MM.1S (cell line): ENCODE measurements at regions not wholly inside any gene's neighbourhood (a gene's known extent, or its start where the extent isn't known, plus 50 kb on each side); places are given as distances from the start of the nearest gene placed in this dataset.

ENCODE experiments used
- DNase-seq: peaks from one replicate; pipeline ENCODE4 v3.0.0-alpha.2; 2015
- H2AFZ ChIP-seq: fragments of 300-600 bp; sonication (generic); 2 replicates; pipeline ENCODE4 v1.6.0; 2016; ENCODE audit warnings: antibody characterized with exemption, low read length
- H3F3A ChIP-seq: fragments of 300-600 bp; sonication (generic); 2 replicates; pipeline ENCODE4 v1.6.1; 2016; ENCODE audit warnings: mild to moderate bottlenecking, antibody characterized with exemption, low read length, moderate library complexity, mixed read lengths; ENCODE audit not compliant: insufficient read depth
- H3K27ac ChIP-seq: fragments of 300-600 bp; sonication (generic); 2 replicates; pipeline ENCODE4 v1.5.1; 2016; ENCODE audit warnings: mild to moderate bottlenecking, low read length
- H3K27me3 ChIP-seq: fragments of 300-600 bp; sonication (generic); replicated peaks from 2 replicates; pipeline ENCODE4 v1.6.0; 2016; ENCODE audit warnings: low read length; ENCODE audit not compliant: insufficient read depth
- H3K36me3 ChIP-seq: fragments of 300-600 bp; sonication (generic); replicated peaks from 2 replicates; pipeline ENCODE4 v1.6.1; 2016; ENCODE audit warnings: mild to moderate bottlenecking, low read length, mixed read lengths; ENCODE audit not compliant: insufficient read depth
- H3K4me1 ChIP-seq: fragments of 300-600 bp; sonication (generic); 2 replicates; pipeline ENCODE4 v1.6.1; 2016; ENCODE audit warnings: low read length, mixed read lengths
- H3K4me2 ChIP-seq: fragments of 300-600 bp; sonication (generic); 2 replicates; pipeline ENCODE4 v1.6.0; 2016; ENCODE audit warnings: low read depth, low read length
- H3K4me3 ChIP-seq: fragments of 300-600 bp; sonication (generic); 2 replicates; pipeline ENCODE4 v1.5.1; 2016; ENCODE audit warnings: low read length, mixed read lengths
- H3K79me2 ChIP-seq: fragments of 300-600 bp; sonication (generic); 2 replicates; pipeline ENCODE4 v1.6.1; 2016; ENCODE audit warnings: mixed run types, low read length, mixed read lengths
- H3K9ac ChIP-seq: fragments of 300-600 bp; sonication (generic); 2 replicates; pipeline ENCODE4 v1.6.1; 2016; ENCODE audit warnings: low read length, mixed read lengths
- H3K9me2 ChIP-seq: fragments of 300-600 bp; sonication (generic); replicated peaks from 2 replicates; pipeline ENCODE4 v1.6.1; 2016; ENCODE audit warnings: mild to moderate bottlenecking, low read length, mixed read lengths; ENCODE audit not compliant: insufficient read depth
- H3K9me3 ChIP-seq: fragments of 300-600 bp; sonication (generic); replicated peaks from 2 replicates; pipeline ENCODE4 v1.6.1; 2016; ENCODE audit warnings: mild to moderate bottlenecking, low read length, mixed read lengths; ENCODE audit not compliant: insufficient read depth
- H4K20me1 ChIP-seq: fragments of 300-600 bp; sonication (generic); 2 replicates; pipeline ENCODE4 v1.6.1; 2016; ENCODE audit warnings: mild to moderate bottlenecking, low read length, moderate library complexity, mixed read lengths; ENCODE audit not compliant: insufficient read depth
- CTCF ChIP-seq: fragments of 300-600 bp; sonication (generic); IDR thresholded peaks from 2 replicates; pipeline ENCODE4 v1.5.1; 2016; ENCODE audit warnings: antibody characterized with exemption, low read length, mixed read lengths
- EZH2 ChIP-seq: fragments of 300-600 bp; sonication (generic); optimal IDR thresholded peaks from 2 replicates; pipeline ENCODE3; 2017; ENCODE audit warnings: low read depth, mild to moderate bottlenecking, antibody characterized with exemption, low read length, mixed read lengths
- EZH2phosphoT487 ChIP-seq: fragments of 300-600 bp; sonication (generic); IDR thresholded peaks from 2 replicates; pipeline ENCODE4 v1.6.1; 2018; ENCODE audit warnings: antibody characterized with exemption, low read length

GRCh38 chr5:17805227-17805825, 171.1 kb downstream of the TAF11L14 start:
- no peaks in the 10 kb centered on the region for H3K9me3 ChIP-seq
- H3K36me3 ChIP-seq, result no peaks in the 10 kb centered on the region
- no peak overlapping the region for H3K27ac ChIP-seq
- no peaks in the 10 kb centered on the region for H4K20me1 ChIP-seq
- no peaks in the 10 kb centered on the region for H3K27me3 ChIP-seq
- no peaks in the 10 kb centered on the region for H3K9me2 ChIP-seq
- no peak overlapping the region for H3K4me3 ChIP-seq
- no peak for DNase-seq
- H3K79me2 ChIP-seq, result no peaks in the 10 kb centered on the region
- no peak for TF ChIP-seq EZH2phosphoT487
- no peak for TF ChIP-seq CTCF
- TF ChIP-seq EZH2, result no peak
- no peak overlapping the region for H2AFZ ChIP-seq
- H3K9ac ChIP-seq, result no peak overlapping the region
- H3F3A ChIP-seq, result no peaks in the 10 kb centered on the region
- H3K4me2 ChIP-seq, result no peak overlapping the region
- H3K4me1 ChIP-seq, result no peaks in the 10 kb centered on the region

- Histone ChIP-seq H3K9me3 (no peaks in the 10 kb centered on the region), H3K9me2 (no peaks in the 10 kb centered on the region), H3K4me3 (no peak overlapping the region), H2AFZ (no peak overlapping the region), H3F3A (no peaks in the 10 kb centered on the region), H3K4me1 (no peaks in the 10 kb centered on the region), H3K4me2 (no peak overlapping the region), H3K27me3 (no peaks in the 10 kb centered on the region), H3K27ac (no peak overlapping the region), H4K20me1 (no peaks in the 10 kb centered on the region), H3K9ac (no peak overlapping the region), H3K79me2 (no peaks in the 10 kb centered on the region), H3K36me3 (no peaks in the 10 kb centered on the region)
- no peak for TF ChIP-seq EZH2phosphoT487
- no peak for TF ChIP-seq CTCF
- TF ChIP-seq EZH2, result no peak
- DNase-seq, result no peak
Measured at GRCh38 chr5:17806818-17807468, 172.7 kb downstream of the TAF11L14 start.

- Histone ChIP-seq H3K79me2 (no peaks in the 10 kb centered on the region), H3K9ac (no peak overlapping the region), H3K9me3 (no peaks in the 10 kb centered on the region), H3K4me2 (no peak overlapping the region), H4K20me1 (no peaks in the 10 kb centered on the region), H3F3A (no peaks in the 10 kb centered on the region), H3K4me3 (no peak overlapping the region), H3K4me1 (no peaks in the 10 kb centered on the region), H3K9me2 (no peaks in the 10 kb centered on the region), H2AFZ (no peak overlapping the region), H3K36me3 (no peaks in the 10 kb centered on the region), H3K27me3 (no peaks in the 10 kb centered on the region), H3K27ac (no peak overlapping the region)
- no peak for DNase-seq
- TF ChIP-seq CTCF (no peak), EZH2phosphoT487 (no peak), EZH2 (no peak)
Measured at GRCh38 chr5:17808566-17808965, 174.3 kb downstream of the TAF11L14 start.
